B cell (primary cell): ENCODE measurements at regions not wholly inside any gene's neighbourhood (a gene's known extent, or its start where the extent isn't known, plus 50 kb on each side); places are given as distances from the start of the nearest gene placed in this dataset.

Experiments used
- ATAC-seq: fragments of 200-7000 bp; cut with Tn5 transposase; one replicate; pipeline ENCODE4 v1.10.0; 2021; ENCODE audit warnings: low read depth, mild to moderate bottlenecking, moderate number of reproducible peaks, moderate library complexity
- CTCF ChIA-PET: fragments of 350-600 bp; sonication (Branson Sonifier 250); formaldehyde crosslinking; loops from one replicate; lab custom pipeline; 2021; ENCODE audit warnings: antibody characterized with exemption, inconsistent platforms; lab: Charles Lee
- POLR2A ChIA-PET: fragments of 350-600 bp; sonication (Branson Sonifier 250); formaldehyde crosslinking; loops from one replicate; lab custom pipeline; 2021; ENCODE audit warnings: antibody characterized with exemption; lab: Charles Lee
- DNase-seq: peaks from one replicate; pipeline ENCODE4 v3.0.0; 2013
- H2AFZ ChIP-seq: 2 replicates; pipeline ENCODE4 v1.6.1; 2012; ENCODE audit warnings: mild to moderate bottlenecking, low read depth, low read length; ENCODE audit not compliant: insufficient read depth, poor library complexity, severe bottlenecking
- H3K27ac ChIP-seq, 2 donors: 1 replicate in 1 of 2; 2 replicates in 1 of 2; pipeline ENCODE4 v1.5.1; 2012 to 2013; ENCODE audit warnings: low read length in 2 of 2, mild to moderate bottlenecking in 2 of 2, moderate library complexity in 1 of 2
- H3K27me3 ChIP-seq, 4 experiments: fragments of 200-600 bp in 1 of 4; sonication (generic) in 1 of 4; replicated peaks in 1 of 4; 1 replicate in 2 of 4; 2 replicates in 2 of 4; pipeline versions ENCODE4 v1.6.1 to v1.7.0; 2013 to 2016; ENCODE audit warnings: low read length in 3 of 4, mild to moderate bottlenecking in 2 of 4, mixed read lengths in 1 of 4, moderate library complexity in 1 of 4; ENCODE audit not compliant: insufficient read depth in 4 of 4, control insufficient read depth in 3 of 4; ENCODE audit errors: control extremely low read depth in 1 of 4
- H3K36me3 ChIP-seq, 2 experiments: replicated peaks in 1 of 2; 1 replicate in 1 of 2; 2 replicates in 1 of 2; pipeline versions ENCODE4 v1.6.1 to v1.7.1; 2013; ENCODE audit warnings: low read length in 1 of 2; ENCODE audit not compliant: insufficient read depth in 2 of 2, control insufficient read depth in 1 of 2; ENCODE audit errors: control extremely low read depth in 1 of 2, extremely low read depth in 1 of 2
- H3K4me1 ChIP-seq, 2 donors: fragments of 200-600 bp in 1 of 2; sonication (generic) in 1 of 2; 1 replicate in 1 of 2; 2 replicates in 1 of 2; pipeline versions ENCODE4 v1.5.1 to v1.6.1; 2013 to 2017; ENCODE audit warnings: low read length in 2 of 2; ENCODE audit not compliant: control insufficient read depth in 2 of 2, insufficient read depth in 2 of 2
- H3K4me2 ChIP-seq: replicated peaks from 2 replicates; pipeline ENCODE3; 2012; ENCODE audit warnings: mild to moderate bottlenecking, low read depth, low read length; ENCODE audit not compliant: poor library complexity, severe bottlenecking
- H3K4me3 ChIP-seq, 5 experiments: fragments of 200-600 bp in 1 of 5; sonication (generic) in 1 of 5; 1 replicate in 3 of 5; 2 replicates in 2 of 5; pipeline versions ENCODE4 v1.5.1 to v1.7.0; 2011 to 2016; ENCODE audit warnings: low read length in 4 of 5, mild to moderate bottlenecking in 4 of 5, low read depth in 2 of 5, control low read depth in 1 of 5, moderate library complexity in 1 of 5; ENCODE audit not compliant: insufficient read depth in 1 of 5; ENCODE audit errors: control extremely low read depth in 1 of 5, extremely low read depth in 1 of 5
- H3K79me2 ChIP-seq: fragments of 200-600 bp; sonication (generic); one replicate; pipeline ENCODE4 v1.6.0; 2016; ENCODE audit warnings: low read length; ENCODE audit not compliant: control insufficient read depth, insufficient read depth
- H3K9ac ChIP-seq: fragments of 200-600 bp; sonication (generic); 2 replicates; pipeline ENCODE4 v1.6.1; 2017; ENCODE audit warnings: mild to moderate bottlenecking, low read length, moderate library complexity
- H3K9me3 ChIP-seq, 3 donors: one replicate each; pipeline versions ENCODE4 v1.6.1 to v1.7.1; 2013; ENCODE audit warnings: low read length in 2 of 3; ENCODE audit not compliant: control insufficient read depth in 2 of 3, insufficient read depth in 1 of 3; ENCODE audit errors: control extremely low read depth in 1 of 3
- H4K20me1 ChIP-seq: 2 replicates; pipeline ENCODE4 v1.6.0; 2012; ENCODE audit warnings: mild to moderate bottlenecking, low read length; ENCODE audit not compliant: insufficient read depth, control insufficient read depth, poor library complexity, severe bottlenecking
- H3K27ac Mint-ChIP-seq: one replicate; pipeline ENCODE4 v1.8.0; 2021; ENCODE audit warnings: mixed read lengths
- H3K27me3 Mint-ChIP-seq: one replicate; pipeline ENCODE4 v1.8.0; 2021; ENCODE audit warnings: mixed read lengths
- H3K4me1 Mint-ChIP-seq: one replicate; pipeline ENCODE4 v1.8.0; 2021; ENCODE audit warnings: mixed read lengths
- H3K4me3 Mint-ChIP-seq: one replicate; pipeline ENCODE4 v1.8.0; 2021; ENCODE audit warnings: mixed read lengths
- H3K9me3 Mint-ChIP-seq: one replicate; pipeline ENCODE4 v1.8.0; 2022; ENCODE audit warnings: mixed read lengths; ENCODE audit not compliant: insufficient read depth
- CTCF ChIP-seq: fragments of 200-600 bp; IDR thresholded peaks from one replicate; pipeline ENCODE4 v1.8.0; 2022; ENCODE audit warnings: antibody characterized with exemption, mild to moderate bottlenecking
- EZH2 ChIP-seq: IDR thresholded peaks from 2 replicates; pipeline ENCODE4 v1.6.1; 2012; ENCODE audit warnings: borderline replicate concordance, low read depth, mild to moderate bottlenecking, moderate library complexity, low read length; ENCODE audit not compliant: insufficient read depth, poor library complexity, severe bottlenecking
- WGBS: methylation state at CpG from one replicate; pipeline ENCODE4 v1.1.5; 2013; ENCODE audit warnings: missing lambda C conversion rate; ENCODE audit not compliant: insufficient coverage; 5-methylcytosine and 5-hydroxymethylcytosine counted together
- intact Hi-C: fragments of 100-400 bp; cut with micrococcal nuclease; formaldehyde crosslinking; loops from one replicate; pipeline ENCODE4 v1.10.0; 2022

- Histone ChIP-seq H3K79me2 (no peaks in the 10 kb centered on the region), H3K27ac (no peak overlapping the region), H3K4me3 (no peak overlapping the region), H3K27me3 (no peaks in the 10 kb centered on the region), H3K9me3 (peaks cover 0 to 3% (median 3%) of the 10 kb centered on the region in 3 donors), H3K9ac (no peak overlapping the region), H3K4me2 (no peak overlapping the region), H3K36me3 (no peaks in the 10 kb centered on the region), H2AFZ (no peak overlapping the region), H3K4me1 (no peaks in the 10 kb centered on the region), H4K20me1 (no peaks in the 10 kb centered on the region)
- Mint-ChIP-seq H3K27me3 (no peaks in the 10 kb centered on the region), H3K9me3 (no peaks in the 10 kb centered on the region), H3K27ac (no peak overlapping the region), H3K4me1 (no peaks in the 10 kb centered on the region), H3K4me3 (no peak overlapping the region)
- no peak for TF ChIP-seq EZH2
- no peak for TF ChIP-seq CTCF
- 85% methylated on average over 12 of the region's 13 CpGs for WGBS
- intact Hi-C loops: no loop called here
- ChIA-PET CTCF (interaction anchor here (0.6 kb wide), 1 partner anchor 97 kb away, joined by 4 read pairs; no protein-coding TSS in a partner anchor), POLR2A (no interaction called here)
- ATAC-seq: no peak
- DNase-seq: no peak
Observed at GRCh38 chr16:14334366-14335080, 263.4 kb downstream of the MRTFB start.

GRCh38 chr16:14333361-14333760, 262.2 kb downstream of the MRTFB start:
- no peak for DNase-seq
- Mint-ChIP-seq H3K4me1 (no peaks in the 10 kb centered on the region), H3K4me3 (no peak overlapping the region), H3K27me3 (no peaks in the 10 kb centered on the region), H3K9me3 (no peaks in the 10 kb centered on the region), H3K27ac (no peak overlapping the region)
- Histone ChIP-seq H3K36me3 (no peaks in the 10 kb centered on the region), H3K9me3 (peaks cover 0 to 3% (median 3%) of the 10 kb centered on the region in 3 donors), H3K79me2 (no peaks in the 10 kb centered on the region), H3K27me3 (no peaks in the 10 kb centered on the region), H2AFZ (no peak overlapping the region), H3K4me1 (no peaks in the 10 kb centered on the region), H3K9ac (no peak overlapping the region), H4K20me1 (no peaks in the 10 kb centered on the region), H3K27ac (no peak overlapping the region), H3K4me3 (no peak overlapping the region), H3K4me2 (no peak overlapping the region)
- ATAC-seq: no peak
- TF ChIP-seq CTCF (no peak), EZH2 (no peak)
- ChIA-PET POLR2A (no interaction called here), CTCF (no interaction called here)
- 80% methylated on average over 1 of the region's 2 CpGs for WGBS
- intact Hi-C loops: no loop called here
